B cell (primary cell): ENCODE measurements at regions not wholly inside any gene's neighbourhood (a gene's known extent, or its start where the extent isn't known, plus 50 kb on each side); places are given as distances from the start of the nearest gene placed in this dataset.

Source experiments
- ATAC-seq: fragments of 200-7000 bp; cut with Tn5 transposase; one replicate; pipeline ENCODE4 v1.10.0; 2021; ENCODE audit warnings: low read depth, mild to moderate bottlenecking, moderate number of reproducible peaks, moderate library complexity
- CTCF ChIA-PET: fragments of 350-600 bp; sonication (Branson Sonifier 250); formaldehyde crosslinking; loops from one replicate; lab custom pipeline; 2021; ENCODE audit warnings: antibody characterized with exemption, inconsistent platforms; lab: Charles Lee
- POLR2A ChIA-PET: fragments of 350-600 bp; sonication (Branson Sonifier 250); formaldehyde crosslinking; loops from one replicate; lab custom pipeline; 2021; ENCODE audit warnings: antibody characterized with exemption; lab: Charles Lee
- DNase-seq: peaks from one replicate; pipeline ENCODE4 v3.0.0; 2013
- H2AFZ ChIP-seq: 2 replicates; pipeline ENCODE4 v1.6.1; 2012; ENCODE audit warnings: mild to moderate bottlenecking, low read depth, low read length; ENCODE audit not compliant: insufficient read depth, poor library complexity, severe bottlenecking
- H3K27ac ChIP-seq, 2 donors: 1 replicate in 1 of 2; 2 replicates in 1 of 2; pipeline ENCODE4 v1.5.1; 2012 to 2013; ENCODE audit warnings: low read length in 2 of 2, mild to moderate bottlenecking in 2 of 2, moderate library complexity in 1 of 2
- H3K27me3 ChIP-seq, 4 experiments: fragments of 200-600 bp in 1 of 4; sonication (generic) in 1 of 4; replicated peaks in 1 of 4; 1 replicate in 2 of 4; 2 replicates in 2 of 4; pipeline versions ENCODE4 v1.6.1 to v1.7.0; 2013 to 2016; ENCODE audit warnings: low read length in 3 of 4, mild to moderate bottlenecking in 2 of 4, mixed read lengths in 1 of 4, moderate library complexity in 1 of 4; ENCODE audit not compliant: insufficient read depth in 4 of 4, control insufficient read depth in 3 of 4; ENCODE audit errors: control extremely low read depth in 1 of 4
- H3K36me3 ChIP-seq, 2 experiments: replicated peaks in 1 of 2; 1 replicate in 1 of 2; 2 replicates in 1 of 2; pipeline versions ENCODE4 v1.6.1 to v1.7.1; 2013; ENCODE audit warnings: low read length in 1 of 2; ENCODE audit not compliant: insufficient read depth in 2 of 2, control insufficient read depth in 1 of 2; ENCODE audit errors: control extremely low read depth in 1 of 2, extremely low read depth in 1 of 2
- H3K4me1 ChIP-seq, 2 donors: fragments of 200-600 bp in 1 of 2; sonication (generic) in 1 of 2; 1 replicate in 1 of 2; 2 replicates in 1 of 2; pipeline versions ENCODE4 v1.5.1 to v1.6.1; 2013 to 2017; ENCODE audit warnings: low read length in 2 of 2; ENCODE audit not compliant: control insufficient read depth in 2 of 2, insufficient read depth in 2 of 2
- H3K4me2 ChIP-seq: replicated peaks from 2 replicates; pipeline ENCODE3; 2012; ENCODE audit warnings: mild to moderate bottlenecking, low read depth, low read length; ENCODE audit not compliant: poor library complexity, severe bottlenecking
- H3K4me3 ChIP-seq, 5 experiments: fragments of 200-600 bp in 1 of 5; sonication (generic) in 1 of 5; 1 replicate in 3 of 5; 2 replicates in 2 of 5; pipeline versions ENCODE4 v1.5.1 to v1.7.0; 2011 to 2016; ENCODE audit warnings: low read length in 4 of 5, mild to moderate bottlenecking in 4 of 5, low read depth in 2 of 5, control low read depth in 1 of 5, moderate library complexity in 1 of 5; ENCODE audit not compliant: insufficient read depth in 1 of 5; ENCODE audit errors: control extremely low read depth in 1 of 5, extremely low read depth in 1 of 5
- H3K79me2 ChIP-seq: fragments of 200-600 bp; sonication (generic); one replicate; pipeline ENCODE4 v1.6.0; 2016; ENCODE audit warnings: low read length; ENCODE audit not compliant: control insufficient read depth, insufficient read depth
- H3K9ac ChIP-seq: fragments of 200-600 bp; sonication (generic); 2 replicates; pipeline ENCODE4 v1.6.1; 2017; ENCODE audit warnings: mild to moderate bottlenecking, low read length, moderate library complexity
- H3K9me3 ChIP-seq, 3 donors: one replicate each; pipeline versions ENCODE4 v1.6.1 to v1.7.1; 2013; ENCODE audit warnings: low read length in 2 of 3; ENCODE audit not compliant: control insufficient read depth in 2 of 3, insufficient read depth in 1 of 3; ENCODE audit errors: control extremely low read depth in 1 of 3
- H4K20me1 ChIP-seq: 2 replicates; pipeline ENCODE4 v1.6.0; 2012; ENCODE audit warnings: mild to moderate bottlenecking, low read length; ENCODE audit not compliant: insufficient read depth, control insufficient read depth, poor library complexity, severe bottlenecking
- H3K27ac Mint-ChIP-seq: one replicate; pipeline ENCODE4 v1.8.0; 2021; ENCODE audit warnings: mixed read lengths
- H3K27me3 Mint-ChIP-seq: one replicate; pipeline ENCODE4 v1.8.0; 2021; ENCODE audit warnings: mixed read lengths
- H3K4me1 Mint-ChIP-seq: one replicate; pipeline ENCODE4 v1.8.0; 2021; ENCODE audit warnings: mixed read lengths
- H3K4me3 Mint-ChIP-seq: one replicate; pipeline ENCODE4 v1.8.0; 2021; ENCODE audit warnings: mixed read lengths
- H3K9me3 Mint-ChIP-seq: one replicate; pipeline ENCODE4 v1.8.0; 2022; ENCODE audit warnings: mixed read lengths; ENCODE audit not compliant: insufficient read depth
- CTCF ChIP-seq: fragments of 200-600 bp; IDR thresholded peaks from one replicate; pipeline ENCODE4 v1.8.0; 2022; ENCODE audit warnings: antibody characterized with exemption, mild to moderate bottlenecking
- EZH2 ChIP-seq: IDR thresholded peaks from 2 replicates; pipeline ENCODE4 v1.6.1; 2012; ENCODE audit warnings: borderline replicate concordance, low read depth, mild to moderate bottlenecking, moderate library complexity, low read length; ENCODE audit not compliant: insufficient read depth, poor library complexity, severe bottlenecking
- WGBS: methylation state at CpG from one replicate; pipeline ENCODE4 v1.1.5; 2013; ENCODE audit warnings: missing lambda C conversion rate; ENCODE audit not compliant: insufficient coverage; 5-methylcytosine and 5-hydroxymethylcytosine counted together
- intact Hi-C: fragments of 100-400 bp; cut with micrococcal nuclease; formaldehyde crosslinking; loops from one replicate; pipeline ENCODE4 v1.10.0; 2022

- H3K4me1 ChIP-seq, result no peaks in the 10 kb centered on the region
- no peak overlapping the region for H3K4me2 ChIP-seq
- no peaks in the 10 kb centered on the region for H4K20me1 ChIP-seq
- H3K4me1 Mint-ChIP-seq, result no peaks in the 10 kb centered on the region
- ChIA-PET CTCF (no interaction called here), POLR2A (no interaction called here)
- no peak for TF ChIP-seq CTCF
- TF ChIP-seq EZH2, result no peak
- H3K9me3 ChIP-seq, result no peaks in the 10 kb centered on the region
- intact Hi-C loops, result no loop called here
- H3K9me3 Mint-ChIP-seq, result no peaks in the 10 kb centered on the region
- no peak overlapping the region for H3K9ac ChIP-seq
- no peaks in the 10 kb centered on the region for H3K36me3 ChIP-seq
- H3K27me3 ChIP-seq, result no peaks in the 10 kb centered on the region
- no peaks in the 10 kb centered on the region for H3K27me3 Mint-ChIP-seq
- H2AFZ ChIP-seq, result no peak overlapping the region
- no peak for DNase-seq
- no peak overlapping the region for H3K4me3 ChIP-seq
- H3K27ac Mint-ChIP-seq, result no peak overlapping the region
- H3K4me3 Mint-ChIP-seq, result no peak overlapping the region
- H3K79me2 ChIP-seq, result no peaks in the 10 kb centered on the region
- no peak overlapping the region for H3K27ac ChIP-seq
- no peak for ATAC-seq
These were observed 521.1 kb downstream of the GATA3 start for GRCh38 chr10:8575620-8576019.

GRCh38 chr10:8576281-8576680 lies 521.8 kb downstream of the GATA3 start:
- no peak overlapping the region for H3K27ac ChIP-seq
- no peak overlapping the region for H2AFZ ChIP-seq
- H3K79me2 ChIP-seq, result no peaks in the 10 kb centered on the region
- Mint-ChIP-seq H3K4me3 (no peak overlapping the region), H3K9me3 (no peaks in the 10 kb centered on the region), H3K27ac (no peak overlapping the region), H3K27me3 (no peaks in the 10 kb centered on the region), H3K4me1 (no peaks in the 10 kb centered on the region)
- DNase-seq, result no peak
- ATAC-seq, result no peak
- 86% methylated on average over 1 of the region's 1 CpG for WGBS
- no peaks in the 10 kb centered on the region for H4K20me1 ChIP-seq
- ChIA-PET POLR2A (no interaction called here), CTCF (no interaction called here)
- H3K36me3 ChIP-seq, result no peaks in the 10 kb centered on the region
- H3K27me3 ChIP-seq, result no peaks in the 10 kb centered on the region
- no peak overlapping the region for H3K9ac ChIP-seq
- H3K4me3 ChIP-seq, result no peak overlapping the region
- no peaks in the 10 kb centered on the region for H3K4me1 ChIP-seq
- no peaks in the 10 kb centered on the region for H3K9me3 ChIP-seq
- H3K4me2 ChIP-seq, result no peak overlapping the region
- TF ChIP-seq EZH2 (no peak), CTCF (no peak)
- intact Hi-C loops, result no loop called here
